Activated CD4-positive, alpha-beta T cell treated with anti-CD3 and anti-CD28 coated beads for 36 hours (primary cell): ENCODE measurements at regions not wholly inside any gene's neighbourhood (a gene's known extent, or its start where the extent isn't known, plus 50 kb on each side); places are given as distances from the start of the nearest gene placed in this dataset.

ENCODE experiments used
- ATAC-seq: fragments of 200-7000 bp; cut with Tn5 transposase; one replicate; pipeline ENCODE4 v1.10.0; 2021; ENCODE audit warnings: mild to moderate bottlenecking, moderate library complexity
- CTCF ChIA-PET: fragments of 350-600 bp; sonication (Branson Sonifier 250); formaldehyde crosslinking; loops from one replicate; lab custom pipeline; 2021; ENCODE audit warnings: antibody characterized with exemption; lab: Charles Lee
- POLR2A ChIA-PET: fragments of 350-600 bp; sonication (Branson Sonifier 250); formaldehyde crosslinking; loops from one replicate; lab custom pipeline; 2021; ENCODE audit warnings: antibody characterized with exemption, inconsistent platforms; lab: Charles Lee
- DNase-seq: peaks from one replicate; pipeline ENCODE4 v3.0.0-alpha.2; 2020
- H3K27ac Mint-ChIP-seq: one replicate; pipeline ENCODE4 v1.8.0; 2021; ENCODE audit warnings: mixed read lengths
- H3K27me3 Mint-ChIP-seq: one replicate; pipeline ENCODE4 v1.8.0; 2021; ENCODE audit warnings: mixed read lengths
- H3K36me3 Mint-ChIP-seq: one replicate; pipeline ENCODE4 v1.8.0; 2021; ENCODE audit warnings: low read depth, mixed read lengths
- H3K4me1 Mint-ChIP-seq: one replicate; pipeline ENCODE4 v1.8.0; 2021; ENCODE audit warnings: mixed read lengths
- H3K4me3 Mint-ChIP-seq: one replicate; pipeline ENCODE4 v1.8.0; 2021; ENCODE audit warnings: mild to moderate bottlenecking, moderate library complexity, mixed read lengths
- H3K9me3 Mint-ChIP-seq: one replicate; pipeline ENCODE4 v1.8.0; 2021; ENCODE audit warnings: low read depth, mixed read lengths
- intact Hi-C, 2 experiments: fragments of 100-400 bp; cut with DNase I in 1 of 2; cut with micrococcal nuclease in 1 of 2; formaldehyde crosslinking; loops; one replicate each; pipeline versions ENCODE4 v1.14.2 to v1.15.1; 2022 to 2024; cut with DNase I, micrococcal nuclease

GRCh38 chrX:19172741-19173140 lies 50.5 kb upstream of the ADGRG2 start:
- H3K27ac Mint-ChIP-seq = no peak overlapping the region

DNA sequence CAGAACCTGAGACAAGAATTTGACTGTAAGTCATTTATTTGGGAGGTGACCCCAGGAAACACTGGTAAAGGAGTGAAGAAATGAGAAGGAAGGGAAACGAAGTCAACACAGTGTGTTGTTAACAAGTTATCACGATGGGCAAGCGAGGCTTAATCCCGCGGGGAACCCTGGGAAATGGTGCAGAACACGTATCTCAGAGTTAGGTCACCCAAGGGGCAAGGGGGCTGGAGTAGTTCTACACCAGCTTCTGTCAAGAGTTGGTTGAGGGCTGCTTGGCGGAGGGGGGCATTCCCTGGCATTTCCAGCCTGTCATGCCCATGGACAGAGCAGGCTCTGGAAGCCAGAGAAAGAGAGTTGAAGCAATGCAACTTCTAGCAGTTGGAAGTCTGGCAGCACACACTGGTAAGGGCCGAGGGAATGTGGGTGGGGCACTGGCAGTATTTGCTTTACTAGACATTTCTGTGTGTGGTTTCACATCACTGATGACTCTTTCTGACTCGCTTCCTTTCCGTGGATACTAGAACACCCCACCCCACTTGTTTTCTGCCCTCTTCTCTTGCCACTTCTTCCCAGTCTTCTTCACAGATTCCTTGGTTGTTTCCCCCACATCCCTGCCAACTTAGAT lies 52.2 kb upstream of the ADGRG2 start:
- Mint-ChIP-seq H3K4me3 (no peak overlapping the region), H3K4me1 (peaks cover 2% of the 10 kb centered on the region), H3K9me3 (no peaks in the 10 kb centered on the region), H3K27me3 (peaks cover 5% of the 10 kb centered on the region), H3K27ac (no peak overlapping the region), H3K36me3 (no peaks in the 10 kb centered on the region)
- DNase-seq (peak; percentile 13), ATAC-seq (peak; percentile 39)
- ChIA-PET CTCF (no interaction called here), POLR2A (no interaction called here)
- intact Hi-C loops = no loop called here

More at GRCh38 chrX:19172741-19173140, 50.5 kb upstream of the ADGRG2 start:
- H3K27me3 Mint-ChIP-seq = peaks cover 4% of the 10 kb centered on the region
- no peak overlapping the region for H3K4me3 Mint-ChIP-seq
- no peaks in the 10 kb centered on the region for H3K9me3 Mint-ChIP-seq
- POLR2A ChIA-PET = no interaction called here
- intact Hi-C loops = no loop called here
- no peak for ATAC-seq
- H3K4me1 Mint-ChIP-seq = peaks cover 2% of the 10 kb centered on the region
- CTCF ChIA-PET = no interaction called here
- DNase-seq = no peak
- H3K36me3 Mint-ChIP-seq = no peaks in the 10 kb centered on the region

DNA sequence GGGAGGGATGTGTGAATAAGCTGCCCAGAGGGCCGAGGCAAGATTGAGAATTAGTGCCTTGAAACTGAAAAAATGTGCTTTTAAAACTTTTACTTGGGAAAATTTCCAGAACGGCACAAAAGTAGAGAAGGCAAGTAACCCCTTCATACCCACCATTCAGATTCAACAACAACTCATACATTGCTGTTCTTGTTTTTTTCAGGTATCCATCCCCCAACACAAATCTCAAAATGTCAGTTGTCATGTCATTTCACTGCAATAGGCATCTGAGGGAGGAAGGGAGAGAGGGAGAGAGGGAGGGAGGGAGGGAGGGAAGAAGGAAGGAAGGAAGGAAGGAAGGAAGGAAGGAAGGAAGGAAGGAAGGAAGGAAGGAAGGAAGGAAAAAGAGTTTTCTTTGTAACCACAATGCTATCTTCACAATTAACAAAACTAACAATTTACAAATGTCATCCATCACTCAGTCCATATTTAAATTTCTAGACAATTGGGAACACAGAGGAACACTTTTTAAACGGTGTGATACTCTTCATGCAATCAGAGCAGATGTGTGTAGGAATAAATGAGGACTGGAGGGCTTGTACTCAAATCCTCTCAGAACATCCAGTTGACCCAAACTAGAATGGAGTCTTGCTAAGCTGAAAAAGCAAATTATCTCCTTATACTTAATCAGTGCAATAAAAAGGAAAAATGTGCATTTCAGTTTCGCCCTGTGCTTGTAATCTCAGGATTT lies 54.8 kb upstream of the ADGRG2 start:
- no peak overlapping the region for H3K27ac Mint-ChIP-seq
- peaks cover 2% of the 10 kb centered on the region for H3K4me1 Mint-ChIP-seq
- no peaks in the 10 kb centered on the region for H3K36me3 Mint-ChIP-seq
- DNase-seq (no peak), ATAC-seq (no peak)
- ChIA-PET POLR2A (no interaction called here), CTCF (interaction anchor here (0.6 kb wide), 1 partner anchor 158 kb away, joined by 3 read pairs; no protein-coding TSS in a partner anchor)
- H3K27me3 Mint-ChIP-seq = peaks cover 8% of the 10 kb centered on the region
- H3K4me3 Mint-ChIP-seq = no peak overlapping the region
- intact Hi-C loops = no loop called here
- no peaks in the 10 kb centered on the region for H3K9me3 Mint-ChIP-seq

DNA sequence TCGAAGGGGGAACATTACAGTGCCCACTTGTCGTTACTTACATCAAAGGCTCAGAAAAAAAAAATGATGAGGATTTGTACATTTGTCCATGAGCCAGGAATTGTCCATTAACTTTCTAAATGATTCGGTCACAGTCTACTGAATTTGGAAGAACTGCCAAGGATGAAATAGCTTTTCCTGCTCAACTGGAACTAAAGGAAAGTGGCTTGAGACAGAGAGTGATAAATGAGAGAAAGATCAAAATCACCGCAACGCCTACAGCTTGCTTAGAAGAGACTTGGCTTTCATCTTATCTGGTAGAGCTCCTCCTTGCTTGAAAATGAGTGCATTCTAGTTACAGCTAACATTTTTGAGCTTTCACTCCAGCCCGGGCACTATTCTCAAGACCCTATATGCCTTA lies 55.5 kb upstream of the ADGRG2 start:
- peaks cover 2% of the 10 kb centered on the region for H3K4me1 Mint-ChIP-seq
- H3K27me3 Mint-ChIP-seq = peaks cover 8% of the 10 kb centered on the region
- no peak overlapping the region for H3K27ac Mint-ChIP-seq
- H3K4me3 Mint-ChIP-seq = no peak overlapping the region
- H3K36me3 Mint-ChIP-seq = no peaks in the 10 kb centered on the region
- no peaks in the 10 kb centered on the region for H3K9me3 Mint-ChIP-seq
- intact Hi-C loops = no loop called here
- ChIA-PET POLR2A (no interaction called here), CTCF (interaction anchor here (0.6 kb wide), 1 partner anchor 157 kb away, joined by 3 read pairs; no protein-coding TSS in a partner anchor)
- DNase-seq = peak; percentile 6
- ATAC-seq = no peak

DNA sequence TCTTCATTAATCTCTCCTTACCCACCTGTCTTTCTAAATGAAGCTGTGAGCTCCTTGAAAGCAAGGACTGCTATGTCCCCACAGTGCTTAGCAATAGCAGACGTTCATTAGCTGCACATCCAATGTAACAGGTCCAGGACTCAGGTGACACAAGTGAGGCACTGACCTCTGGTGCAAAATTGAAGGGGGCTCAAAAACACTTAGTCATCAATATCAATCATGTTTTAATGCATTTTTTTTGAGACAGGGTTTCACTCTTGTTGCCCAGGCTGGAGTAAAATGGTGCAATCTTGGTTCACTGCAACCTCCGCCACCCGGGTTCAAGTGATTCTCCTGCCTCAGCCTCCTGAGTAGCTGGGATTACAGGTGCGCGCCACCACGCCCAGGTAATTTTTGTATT lies 56.1 kb upstream of the ADGRG2 start:
- Mint-ChIP-seq H3K9me3 (no peaks in the 10 kb centered on the region), H3K4me3 (no peak overlapping the region), H3K4me1 (peaks cover 2% of the 10 kb centered on the region), H3K27me3 (peaks cover 8% of the 10 kb centered on the region), H3K27ac (no peak overlapping the region), H3K36me3 (no peaks in the 10 kb centered on the region)
- DNase-seq = no peak
- ATAC-seq = no peak
- ChIA-PET CTCF (no interaction called here), POLR2A (no interaction called here)
- intact Hi-C loops = no loop called here

DNA sequence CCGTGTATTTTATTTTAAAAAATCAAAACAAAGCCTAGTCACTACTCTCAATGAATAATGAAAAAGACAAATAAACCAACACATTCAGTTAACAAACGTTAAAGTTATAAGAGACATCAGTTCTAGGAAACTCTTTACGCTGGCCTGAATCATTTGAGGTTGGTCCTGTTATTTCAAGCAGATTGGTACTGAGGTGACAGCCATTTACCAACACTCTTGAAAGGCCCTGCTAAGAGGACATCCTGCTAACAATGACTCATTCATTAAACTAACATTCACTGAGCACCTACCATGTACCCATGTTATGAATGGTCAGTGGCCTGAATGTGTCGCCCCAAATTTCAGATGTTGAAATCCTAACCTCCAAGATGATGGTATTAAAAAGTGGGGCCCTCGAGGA lies 57.1 kb upstream of the ADGRG2 start:
- no peaks in the 10 kb centered on the region for H3K9me3 Mint-ChIP-seq
- H3K27ac Mint-ChIP-seq = no peak overlapping the region
- ATAC-seq (no peak), DNase-seq (no peak)
- no peaks in the 10 kb centered on the region for H3K36me3 Mint-ChIP-seq
- H3K4me3 Mint-ChIP-seq = no peak overlapping the region
- peaks cover 8% of the 10 kb centered on the region for H3K27me3 Mint-ChIP-seq
- peaks cover 2% of the 10 kb centered on the region for H3K4me1 Mint-ChIP-seq
- ChIA-PET CTCF (no interaction called here), POLR2A (no interaction called here)
- intact Hi-C loops = no loop called here

DNA sequence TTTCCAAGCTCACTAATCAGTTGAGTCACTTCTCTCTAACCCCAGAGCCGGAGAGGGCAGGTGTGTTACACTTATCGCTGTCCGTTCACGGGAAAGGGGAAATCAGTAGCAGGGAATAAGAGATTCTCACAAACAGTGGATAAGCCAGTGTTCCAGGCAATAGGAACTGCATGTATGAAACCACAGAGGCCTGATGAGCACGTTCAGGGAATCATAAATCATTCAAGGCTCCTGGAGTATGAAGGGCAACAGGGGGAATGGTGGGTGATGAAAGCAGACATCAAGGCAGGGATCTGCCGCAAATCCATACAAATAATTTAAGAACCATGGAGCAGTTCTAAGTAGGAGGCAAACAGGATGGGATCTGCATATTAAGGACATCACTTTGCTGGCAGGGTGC lies 59.1 kb upstream of the ADGRG2 start:
- H3K36me3 Mint-ChIP-seq = no peaks in the 10 kb centered on the region
- intact Hi-C loops = no loop called here
- H3K27ac Mint-ChIP-seq = no peak overlapping the region
- no peak for ATAC-seq
- no peaks in the 10 kb centered on the region for H3K9me3 Mint-ChIP-seq
- no peak overlapping the region for H3K4me3 Mint-ChIP-seq
- peaks cover 4% of the 10 kb centered on the region for H3K27me3 Mint-ChIP-seq
- CTCF ChIA-PET = no interaction called here
- POLR2A ChIA-PET = no interaction called here
- H3K4me1 Mint-ChIP-seq = no peaks in the 10 kb centered on the region
- no peak for DNase-seq

DNA sequence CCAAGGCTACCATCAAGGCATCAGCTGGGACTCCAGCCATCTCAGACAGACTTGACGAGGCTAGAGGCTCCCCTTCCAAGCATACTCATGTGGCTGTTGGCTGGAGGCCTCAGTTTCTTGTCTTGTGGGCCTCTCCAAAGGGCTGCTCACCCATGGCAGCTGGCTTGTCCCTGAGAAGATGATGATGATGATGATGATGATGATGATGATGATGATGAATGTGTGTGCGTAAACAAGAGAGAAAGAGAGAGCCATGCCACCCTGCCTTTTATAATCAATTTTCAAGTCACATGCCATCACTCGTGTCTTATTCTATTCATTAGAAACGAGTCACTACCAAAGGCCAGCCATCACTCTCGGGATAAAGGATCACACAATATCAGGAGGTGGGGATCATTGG lies 60.5 kb upstream of the ADGRG2 start:
- Mint-ChIP-seq H3K27me3 (peaks cover 4% of the 10 kb centered on the region), H3K36me3 (no peaks in the 10 kb centered on the region), H3K27ac (no peak overlapping the region), H3K4me3 (no peak overlapping the region), H3K4me1 (no peaks in the 10 kb centered on the region), H3K9me3 (no peaks in the 10 kb centered on the region)
- intact Hi-C loops = no loop called here
- ATAC-seq (no peak), DNase-seq (no peak)
- POLR2A ChIA-PET = no interaction called here
- CTCF ChIA-PET = no interaction called here

DNA sequence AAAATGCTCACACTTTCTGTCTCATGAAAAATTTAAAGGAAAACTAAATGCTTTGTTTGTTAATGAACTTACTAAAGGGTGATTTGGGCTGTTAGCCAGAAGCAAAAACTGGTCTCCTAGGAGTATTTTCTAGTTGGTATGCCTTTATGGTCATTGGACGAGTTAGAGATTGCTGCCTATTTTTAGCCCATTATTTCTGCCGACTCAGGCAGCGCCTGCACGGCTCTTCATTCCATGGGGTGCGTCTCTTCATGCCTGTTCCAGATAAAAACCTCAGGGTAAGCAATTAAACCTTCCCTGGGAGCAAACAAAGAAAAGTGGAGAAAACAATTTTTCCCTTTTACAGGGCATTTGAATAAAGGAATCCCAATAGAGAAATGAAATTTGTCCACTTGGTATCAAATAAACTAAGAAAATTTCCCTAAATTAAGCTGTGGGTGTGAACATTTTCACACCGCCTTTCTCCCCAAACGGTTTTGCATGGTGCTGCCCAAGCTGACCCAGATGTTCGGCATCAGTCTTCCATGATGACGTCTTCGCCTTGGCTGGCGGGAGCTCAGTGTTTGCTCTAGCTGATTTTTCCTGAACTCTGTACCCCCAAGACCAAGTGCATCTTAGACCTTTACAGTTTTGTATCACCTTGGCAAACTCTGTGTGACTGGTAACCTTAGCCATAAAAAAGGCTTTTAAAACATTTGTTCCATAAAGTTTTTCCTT lies 61.7 kb upstream of the ADGRG2 start:
- ChIA-PET POLR2A (no interaction called here), CTCF (no interaction called here)
- DNase-seq = no peak
- no peak overlapping the region for H3K27ac Mint-ChIP-seq
- H3K36me3 Mint-ChIP-seq = no peaks in the 10 kb centered on the region
- no peak for ATAC-seq
- intact Hi-C loops = no loop called here
- H3K4me1 Mint-ChIP-seq = no peaks in the 10 kb centered on the region
- no peak overlapping the region for H3K4me3 Mint-ChIP-seq
- peaks cover 3% of the 10 kb centered on the region for H3K27me3 Mint-ChIP-seq
- no peaks in the 10 kb centered on the region for H3K9me3 Mint-ChIP-seq

- H3K4me1 Mint-ChIP-seq = no peaks in the 10 kb centered on the region
- CTCF ChIA-PET = no interaction called here
- no peak overlapping the region for H3K4me3 Mint-ChIP-seq
- intact Hi-C loops = no loop called here
- POLR2A ChIA-PET = no interaction called here
- H3K9me3 Mint-ChIP-seq = peaks cover 1% of the 10 kb centered on the region
- no peak overlapping the region for H3K27ac Mint-ChIP-seq
- H3K36me3 Mint-ChIP-seq = no peaks in the 10 kb centered on the region
- no peak for DNase-seq
- H3K27me3 Mint-ChIP-seq = no peaks in the 10 kb centered on the region
- ATAC-seq = no peak
Measured at GRCh38 chrX:19188566-19188965, 66.3 kb upstream of the ADGRG2 start.

DNA sequence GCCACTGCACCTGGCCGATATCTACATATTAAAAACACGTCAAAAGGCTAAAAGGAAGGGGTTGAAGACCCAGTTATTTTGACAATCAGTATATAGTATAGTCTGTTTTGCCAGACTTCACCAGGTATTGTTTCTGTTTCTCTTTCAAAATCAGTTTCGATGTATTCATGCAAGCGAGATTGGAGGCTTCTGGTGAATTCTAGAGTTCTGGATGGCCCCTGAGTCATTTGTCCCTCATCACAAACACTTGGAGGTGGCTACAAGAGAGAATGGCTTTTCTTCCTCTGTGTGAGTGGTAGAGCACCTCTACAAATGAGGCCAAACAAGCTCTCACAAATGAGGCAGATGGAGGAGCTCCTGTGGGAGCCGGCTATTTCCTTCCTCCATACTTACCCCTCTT lies 68.6 kb upstream of the ADGRG2 start:
- POLR2A ChIA-PET = no interaction called here
- ATAC-seq = peak; percentile 26

DNA sequence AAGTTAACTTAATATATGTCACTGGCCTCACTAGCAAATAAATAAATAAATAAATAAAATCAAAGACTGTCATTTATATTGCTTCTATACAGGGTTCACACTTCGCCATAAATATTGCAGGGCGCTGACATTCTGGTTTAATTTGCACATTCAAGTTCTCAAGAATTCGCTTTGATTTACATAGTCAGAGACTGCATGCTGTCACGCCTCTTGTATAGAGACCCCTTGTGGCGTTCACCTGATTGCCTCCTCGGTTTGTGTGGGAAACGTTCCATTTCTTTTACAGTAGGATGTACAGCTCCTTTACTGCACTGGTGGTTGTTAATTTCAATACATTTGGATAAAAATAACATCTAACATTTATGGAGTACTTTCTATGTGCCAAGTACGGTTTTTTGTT lies 71.3 kb upstream of the ADGRG2 start:
- ATAC-seq (no peak), DNase-seq (no peak)
- Mint-ChIP-seq H3K4me3 (no peak overlapping the region), H3K27ac (no peak overlapping the region), H3K9me3 (peaks cover 1% of the 10 kb centered on the region), H3K27me3 (peaks cover 3% of the 10 kb centered on the region), H3K4me1 (no peaks in the 10 kb centered on the region), H3K36me3 (no peaks in the 10 kb centered on the region)
- ChIA-PET CTCF (no interaction called here), POLR2A (no interaction called here)
- intact Hi-C loops = no loop called here

More for the DNA sequence above, 68.6 kb upstream of the ADGRG2 start:
- CTCF ChIA-PET = no interaction called here
- Mint-ChIP-seq H3K4me3 (no peak overlapping the region), H3K4me1 (no peaks in the 10 kb centered on the region), H3K27me3 (peaks cover 3% of the 10 kb centered on the region), H3K36me3 (no peaks in the 10 kb centered on the region), H3K9me3 (peaks cover 1% of the 10 kb centered on the region), H3K27ac (no peak overlapping the region)
- intact Hi-C loops = no loop called here
- no peak for DNase-seq
